ENCODE measurements at regions not wholly inside any gene's neighbourhood (a gene's known extent, or its start where the extent isn't known, plus 50 kb on each side); places are given as distances from the start of the nearest gene placed in this dataset.

- no peaks in the 10 kb centered on the region for H3K79me2 ChIP-seq (ENCODE audit: insufficient read depth, low read depth)
- no peak overlapping the region for H3K27ac ChIP-seq
These were observed 1187.8 kb downstream of the CDH9 start for GRCh38 chr5:25850581-25850980.

GRCh38 chr5:25849270-25849669, 1189.1 kb downstream of the CDH9 start:
- Histone ChIP-seq H3K27me3 (ENCODE audit: insufficient read depth, low read depth) (no peaks in the 10 kb centered on the region), H3K9ac (no peak overlapping the region), H3K4me1 (ENCODE audit: low read depth, poor library complexity, severe bottlenecking) (no peaks in the 10 kb centered on the region), H3K27ac (no peak overlapping the region), H3K4me3 (IDR thresholded peaks at IDR 0.05; ENCODE audit: insufficient read depth, low read depth, low read length) (no peak overlapping the region), H3K79me2 (ENCODE audit: insufficient read depth, low read depth) (no peaks in the 10 kb centered on the region), H3K4me2 (no peak overlapping the region), H4K20me1 (ENCODE audit: insufficient read depth) (no peaks in the 10 kb centered on the region), H3K36me3 (ENCODE audit: insufficient read depth) (no peaks in the 10 kb centered on the region), H2AFZ (ENCODE audit: low read depth) (no peak overlapping the region)
- no peak for TF ChIP-seq CTCF (conservative IDR thresholded peaks at IDR 0.05; ENCODE audit: low read depth, low read length)

More at GRCh38 chr5:25850581-25850980, 1187.8 kb downstream of the CDH9 start:
- TF ChIP-seq CTCF (conservative IDR thresholded peaks at IDR 0.05; ENCODE audit: low read depth, low read length) = no peak
- H3K36me3 ChIP-seq (ENCODE audit: insufficient read depth) = no peaks in the 10 kb centered on the region
- no peak overlapping the region for H3K9ac ChIP-seq
- no peak overlapping the region for H3K4me3 ChIP-seq (IDR thresholded peaks at IDR 0.05; ENCODE audit: insufficient read depth, low read depth, low read length)
- H3K4me1 ChIP-seq (ENCODE audit: low read depth, poor library complexity, severe bottlenecking) = no peaks in the 10 kb centered on the region
- H3K27me3 ChIP-seq (ENCODE audit: insufficient read depth, low read depth) = no peaks in the 10 kb centered on the region
- no peak overlapping the region for H3K4me2 ChIP-seq
- H2AFZ ChIP-seq (ENCODE audit: low read depth) = no peak overlapping the region
- no peaks in the 10 kb centered on the region for H4K20me1 ChIP-seq (ENCODE audit: insufficient read depth)

- H3K4me3 ChIP-seq (IDR thresholded peaks at IDR 0.05; ENCODE audit: insufficient read depth, low read depth, low read length) = no peak overlapping the region
- H3K27ac ChIP-seq = no peak overlapping the region
- H3K27me3 ChIP-seq (ENCODE audit: insufficient read depth, low read depth) = no peaks in the 10 kb centered on the region
- H3K4me2 ChIP-seq = no peak overlapping the region
- no peaks in the 10 kb centered on the region for H3K36me3 ChIP-seq (ENCODE audit: insufficient read depth)
- no peak overlapping the region for H2AFZ ChIP-seq (ENCODE audit: low read depth)
- H3K79me2 ChIP-seq (ENCODE audit: insufficient read depth, low read depth) = no peaks in the 10 kb centered on the region
- no peaks in the 10 kb centered on the region for H3K4me1 ChIP-seq (ENCODE audit: low read depth, poor library complexity, severe bottlenecking)
- H3K9ac ChIP-seq = no peak overlapping the region
- H4K20me1 ChIP-seq (ENCODE audit: insufficient read depth) = no peaks in the 10 kb centered on the region
- TF ChIP-seq CTCF (conservative IDR thresholded peaks at IDR 0.05; ENCODE audit: low read depth, low read length) = no peak
These were observed 1178.6 kb upstream of the CDH10 start for GRCh38 chr5:25823330-25823873.
